T-helper 2 cell treated with Interferon-gamma antibody and Interleukin-4, amounts not matched to agents 5 μg/mL and 100 μg/mL, for 36 hours (primary cell): ENCODE measurements at regions not wholly inside any gene's neighbourhood (a gene's known extent, or its start where the extent isn't known, plus 50 kb on each side); places are given as distances from the start of the nearest gene placed in this dataset.

Experiments used
- DNase-seq: peaks from one replicate; pipeline ENCODE4 v3.0.0; 2021; ENCODE audit warnings: low spot score
- H3K27ac Mint-ChIP-seq: one replicate; pipeline ENCODE4 v1.8.0; 2021; ENCODE audit warnings: mild to moderate bottlenecking, mixed read lengths
- H3K27me3 Mint-ChIP-seq: one replicate; pipeline ENCODE4 v1.8.0; 2021; ENCODE audit warnings: low read depth, mixed read lengths
- H3K36me3 Mint-ChIP-seq: one replicate; pipeline ENCODE4 v1.8.0; 2021; ENCODE audit warnings: low read depth, mixed read lengths
- H3K4me1 Mint-ChIP-seq: one replicate; pipeline ENCODE4 v1.8.0; 2021; ENCODE audit warnings: low read depth, mixed read lengths
- H3K4me3 Mint-ChIP-seq: one replicate; pipeline ENCODE4 v1.8.0; 2022; ENCODE audit warnings: mild to moderate bottlenecking, moderate library complexity, mixed read lengths
- H3K9me3 Mint-ChIP-seq: one replicate; pipeline ENCODE4 v1.8.0; 2021; ENCODE audit warnings: mixed read lengths

DNA sequence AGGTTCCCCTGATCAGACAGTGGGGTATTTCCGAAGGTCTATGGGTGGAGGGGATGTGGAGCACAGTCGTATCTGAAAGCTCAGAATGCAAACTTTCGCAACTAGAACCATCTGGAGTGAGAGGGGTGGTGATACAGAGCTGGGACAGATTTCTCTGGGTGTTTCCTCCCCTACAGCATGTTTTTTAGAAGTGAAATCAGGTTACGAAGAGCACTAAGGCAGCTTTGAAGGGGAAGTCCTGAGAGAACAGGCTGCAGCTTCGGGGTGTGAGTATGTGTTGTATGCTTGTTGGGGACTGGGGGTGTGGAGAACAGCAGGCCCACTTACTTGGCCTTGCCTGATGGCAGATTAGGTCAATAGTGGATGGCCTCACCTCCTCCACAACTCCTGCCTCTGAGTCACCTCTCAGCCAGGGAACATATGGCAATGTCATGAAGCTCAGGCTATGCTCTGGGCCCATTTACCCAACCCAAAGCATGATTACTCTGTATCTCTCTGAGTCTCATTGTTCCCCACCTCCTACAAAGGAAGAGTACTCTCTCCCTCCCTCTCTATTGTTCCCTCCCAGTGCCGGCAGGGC, 107.2 kb upstream of the RASGRP1 start:
- Mint-ChIP-seq H3K36me3 (peaks cover 13% of the 10 kb centered on the region), H3K4me1 (peaks cover 64% of the 10 kb centered on the region), H3K4me3 (peak overlapping the region; percentile 63), H3K9me3 (peaks cover 3% of the 10 kb centered on the region), H3K27me3 (no peaks in the 10 kb centered on the region), H3K27ac (peak overlapping the region; percentile 89)
- peak; percentile 68 for DNase-seq

DNA sequence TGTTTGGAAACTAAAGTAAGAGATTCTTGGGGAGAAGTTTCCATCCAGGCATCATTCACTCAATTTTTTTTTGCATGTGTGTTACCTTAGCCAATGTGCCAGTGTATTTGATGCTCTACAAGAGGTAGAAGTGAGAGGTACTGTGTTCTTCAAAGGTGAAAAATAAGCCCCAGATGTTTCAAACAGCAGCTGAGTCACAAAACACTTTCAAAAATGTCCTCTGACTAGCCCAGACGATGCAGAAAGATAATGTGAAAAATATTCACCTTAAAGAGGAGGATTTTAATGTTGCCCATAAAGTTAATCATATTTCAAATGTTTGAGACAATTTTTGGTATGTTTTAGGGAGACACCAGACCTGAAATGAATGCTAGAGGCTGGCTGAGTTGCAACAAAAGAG, 107.7 kb upstream of the RASGRP1 start:
- Mint-ChIP-seq H3K9me3 (peaks cover 3% of the 10 kb centered on the region), H3K4me1 (peaks cover 60% of the 10 kb centered on the region), H3K36me3 (peaks cover 10% of the 10 kb centered on the region), H3K4me3 (peak overlapping the region; percentile 63), H3K27me3 (no peaks in the 10 kb centered on the region), H3K27ac (peak overlapping the region; percentile 89)
- DNase-seq: no peak

DNA sequence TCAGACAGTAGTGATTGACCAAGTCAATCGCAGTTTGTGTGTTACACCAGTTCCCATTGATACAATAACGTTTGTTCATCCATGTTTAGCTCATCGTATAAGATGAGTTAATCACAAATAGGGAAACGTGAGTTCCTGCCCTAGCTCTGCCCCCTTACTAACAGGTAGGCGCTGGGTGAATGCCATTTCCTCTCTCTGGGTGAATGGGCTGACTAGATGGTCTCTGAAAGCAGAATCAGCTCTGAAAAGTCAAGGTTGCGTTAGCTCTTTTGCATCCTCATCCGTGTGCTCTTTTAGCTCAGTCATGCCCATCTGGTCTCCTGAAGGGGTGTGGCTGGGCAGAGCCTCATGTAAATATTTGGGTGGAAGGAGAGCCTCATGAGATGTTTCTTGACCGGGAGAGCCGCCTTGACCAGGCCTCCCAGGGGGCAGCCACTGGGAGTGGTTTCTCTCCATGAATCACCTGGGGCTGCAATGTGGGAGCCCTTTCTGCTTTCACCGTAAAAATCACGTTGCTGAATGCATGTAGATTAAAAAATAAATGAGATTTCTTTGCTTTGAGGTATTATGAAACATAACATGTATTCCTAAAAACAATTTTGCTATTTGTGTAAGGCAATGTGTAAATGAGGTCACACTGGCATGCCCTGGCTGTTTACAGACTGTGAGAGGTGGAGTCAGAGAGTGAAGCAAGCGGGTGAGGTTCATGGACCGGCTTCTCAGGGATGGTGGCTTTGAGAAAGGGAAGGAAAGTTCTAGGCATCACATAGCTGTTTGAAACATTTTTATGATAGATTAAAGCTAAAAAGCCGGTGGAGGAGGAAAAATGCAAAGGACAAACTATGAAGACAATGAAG, 108.4 kb upstream of the RASGRP1 start:
- Mint-ChIP-seq H3K4me3 (peak overlapping the region; percentile 41), H3K27me3 (no peaks in the 10 kb centered on the region), H3K9me3 (no peaks in the 10 kb centered on the region), H3K27ac (peak overlapping the region; percentile 89), H3K36me3 (peaks cover 9% of the 10 kb centered on the region), H3K4me1 (peaks cover 58% of the 10 kb centered on the region)
- DNase-seq: no peak

DNA sequence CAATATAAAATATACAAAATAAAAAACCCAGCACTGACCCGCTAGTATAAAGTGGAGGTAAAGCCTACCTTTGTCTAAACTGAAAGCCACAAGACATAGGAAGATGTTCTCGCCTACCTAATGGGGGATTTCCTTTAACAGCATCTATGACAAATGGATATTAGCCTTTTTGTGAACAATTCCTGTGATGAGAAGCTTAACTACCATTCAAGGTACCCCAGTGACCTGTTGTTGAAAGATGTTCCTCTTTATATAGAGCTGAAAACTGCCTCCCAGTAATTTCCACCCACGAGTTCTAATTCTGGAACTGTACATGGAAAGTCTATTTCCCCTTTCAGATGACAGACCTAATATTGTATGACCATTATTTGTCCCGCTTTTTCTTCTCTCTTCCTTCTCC, 109.8 kb upstream of the RASGRP1 start:
- peaks cover 58% of the 10 kb centered on the region for H3K4me1 Mint-ChIP-seq

DNA sequence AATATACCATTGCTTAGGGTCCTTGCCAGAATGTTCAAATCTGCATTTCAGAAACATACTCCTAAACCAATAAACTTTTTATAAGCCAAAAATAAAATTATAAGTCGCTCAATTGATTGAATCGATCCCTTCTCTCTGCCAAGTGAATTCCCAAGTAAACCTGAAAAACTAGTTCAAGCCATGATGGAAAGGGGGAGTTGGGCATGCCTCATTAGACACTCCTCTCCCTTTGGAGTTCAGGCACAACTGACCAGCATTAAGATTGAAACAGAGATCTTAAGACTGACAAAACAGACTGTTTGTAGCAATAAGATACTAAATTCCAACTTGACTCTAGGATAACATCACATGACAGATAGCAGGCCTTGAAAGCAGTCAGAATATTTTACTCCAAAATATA, 113.7 kb upstream of the RASGRP1 start:
- peaks cover 6% of the 10 kb centered on the region for H3K36me3 Mint-ChIP-seq
- no peak overlapping the region for H3K27ac Mint-ChIP-seq
- no peaks in the 10 kb centered on the region for H3K27me3 Mint-ChIP-seq
- H3K4me1 Mint-ChIP-seq: peaks cover 31% of the 10 kb centered on the region
- DNase-seq: no peak
- no peaks in the 10 kb centered on the region for H3K9me3 Mint-ChIP-seq
- no peak overlapping the region for H3K4me3 Mint-ChIP-seq

More for the DNA sequence above, 109.8 kb upstream of the RASGRP1 start:
- DNase-seq: no peak
- Mint-ChIP-seq H3K36me3 (peaks cover 9% of the 10 kb centered on the region), H3K27me3 (no peaks in the 10 kb centered on the region), H3K4me3 (no peak overlapping the region), H3K27ac (no peak overlapping the region), H3K9me3 (no peaks in the 10 kb centered on the region)

DNA sequence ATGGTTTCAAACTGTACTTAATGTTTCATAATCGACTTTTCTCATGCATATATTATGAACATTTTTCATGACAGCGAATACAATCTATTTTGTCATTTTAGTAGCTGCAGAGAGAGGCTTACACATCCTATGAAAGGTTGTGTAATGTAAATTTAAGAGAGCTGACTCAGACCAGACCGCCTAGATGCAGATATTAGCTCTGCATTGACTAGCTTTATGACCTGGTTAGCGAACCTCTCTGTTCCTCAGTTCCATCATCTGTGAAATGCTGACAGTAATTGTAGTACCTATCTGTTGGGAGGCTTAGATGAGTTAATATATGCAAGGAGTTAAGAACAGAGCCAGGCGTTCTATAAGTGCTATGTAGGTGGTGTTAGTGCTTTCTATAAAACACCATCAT, 116.2 kb upstream of the RASGRP1 start:
- Mint-ChIP-seq H3K27me3 (no peaks in the 10 kb centered on the region), H3K36me3 (peaks cover 5% of the 10 kb centered on the region), H3K27ac (no peak overlapping the region), H3K9me3 (no peaks in the 10 kb centered on the region), H3K4me3 (no peak overlapping the region), H3K4me1 (peaks cover 44% of the 10 kb centered on the region)
- no peak for DNase-seq

DNA sequence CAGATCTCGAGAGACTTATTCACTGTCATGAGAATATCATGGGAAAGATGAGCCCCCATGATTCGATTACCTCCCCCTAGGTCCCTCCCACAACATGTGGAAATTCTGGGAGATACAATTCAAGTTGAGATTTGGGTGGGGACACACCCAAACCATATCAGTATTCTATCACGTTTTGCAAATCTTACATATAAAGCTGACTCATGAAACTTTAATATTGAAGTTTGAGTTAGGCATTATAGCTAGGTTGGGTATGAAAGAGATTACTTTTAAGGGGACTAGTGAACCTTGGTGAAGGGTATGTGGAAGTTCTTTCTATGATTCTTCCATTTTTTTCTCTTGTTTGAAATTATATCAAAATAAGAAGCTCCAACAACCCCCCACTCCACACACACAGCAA, 117.7 kb upstream of the RASGRP1 start:
- Mint-ChIP-seq H3K4me1 (peaks cover 56% of the 10 kb centered on the region), H3K36me3 (peaks cover 4% of the 10 kb centered on the region), H3K27me3 (no peaks in the 10 kb centered on the region), H3K4me3 (no peak overlapping the region), H3K9me3 (no peaks in the 10 kb centered on the region), H3K27ac (no peak overlapping the region)
- no peak for DNase-seq

DNA sequence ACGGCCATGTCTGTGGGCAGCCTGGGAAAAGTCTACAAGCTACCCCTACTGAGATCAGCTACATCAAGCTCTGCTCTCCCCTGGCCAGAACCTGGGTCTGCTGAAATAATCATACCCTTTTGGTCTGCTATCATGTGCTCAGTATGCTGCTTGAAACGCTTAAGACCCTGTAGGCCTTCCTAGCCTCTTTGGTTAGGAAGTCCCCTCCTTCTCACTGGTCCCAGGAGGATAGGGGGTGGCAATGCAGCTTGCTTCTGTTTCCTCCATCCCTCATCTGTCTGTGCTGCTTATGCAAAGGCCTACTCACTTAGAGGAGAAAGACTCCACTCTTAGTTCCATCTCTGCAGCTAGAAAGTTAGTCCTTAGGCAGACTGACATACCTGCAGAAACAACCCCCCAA, 118.2 kb upstream of the RASGRP1 start:
- Mint-ChIP-seq H3K27me3 (no peaks in the 10 kb centered on the region), H3K9me3 (no peaks in the 10 kb centered on the region), H3K36me3 (peaks cover under 1% of the 10 kb centered on the region), H3K27ac (peak overlapping the region; percentile 95), H3K4me1 (peaks cover 58% of the 10 kb centered on the region), H3K4me3 (no peak overlapping the region)
- no peak for DNase-seq

DNA sequence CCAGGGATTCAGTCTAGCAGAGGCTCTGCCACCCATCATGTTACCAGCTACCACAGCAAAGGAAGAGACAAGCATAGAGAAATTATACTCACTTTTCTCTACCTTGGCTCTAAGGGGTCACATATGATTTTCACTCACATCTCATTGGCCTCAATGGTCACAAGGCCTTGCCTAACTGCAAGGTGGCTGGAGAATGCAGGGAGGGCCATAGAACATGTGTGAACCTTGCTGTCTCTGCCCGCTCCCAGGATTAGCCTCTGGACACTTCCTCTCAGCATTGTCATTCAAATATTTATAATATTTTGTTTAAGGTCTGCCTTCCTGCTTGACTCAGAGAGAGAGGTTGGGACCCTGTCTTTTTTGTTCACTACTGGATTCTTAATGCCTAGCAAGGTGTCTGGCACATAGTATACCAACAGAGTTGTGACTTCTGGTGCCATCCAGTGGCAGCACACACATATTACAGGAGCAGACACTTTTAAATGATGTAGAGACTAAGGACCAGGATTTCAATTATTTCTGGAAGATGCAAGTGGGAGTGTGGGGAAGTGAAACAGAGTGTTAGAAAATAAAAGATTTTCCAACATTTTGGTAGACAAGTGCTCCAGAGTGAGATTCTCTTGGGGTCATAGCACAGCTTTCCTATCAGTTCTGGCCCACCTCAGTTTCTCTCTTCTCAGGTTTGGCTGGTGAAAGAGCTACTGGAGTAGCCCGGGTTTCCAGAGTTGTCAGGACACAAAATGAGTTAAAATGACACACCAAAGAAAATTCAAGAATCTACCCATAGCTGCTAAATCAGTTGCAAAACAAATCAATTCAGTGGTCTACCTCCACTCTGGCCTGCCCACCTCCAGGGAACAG, 119.0 kb upstream of the RASGRP1 start:
- Mint-ChIP-seq H3K4me3 (peak overlapping the region; percentile 69), H3K36me3 (no peaks in the 10 kb centered on the region), H3K4me1 (peaks cover 65% of the 10 kb centered on the region)

DNA sequence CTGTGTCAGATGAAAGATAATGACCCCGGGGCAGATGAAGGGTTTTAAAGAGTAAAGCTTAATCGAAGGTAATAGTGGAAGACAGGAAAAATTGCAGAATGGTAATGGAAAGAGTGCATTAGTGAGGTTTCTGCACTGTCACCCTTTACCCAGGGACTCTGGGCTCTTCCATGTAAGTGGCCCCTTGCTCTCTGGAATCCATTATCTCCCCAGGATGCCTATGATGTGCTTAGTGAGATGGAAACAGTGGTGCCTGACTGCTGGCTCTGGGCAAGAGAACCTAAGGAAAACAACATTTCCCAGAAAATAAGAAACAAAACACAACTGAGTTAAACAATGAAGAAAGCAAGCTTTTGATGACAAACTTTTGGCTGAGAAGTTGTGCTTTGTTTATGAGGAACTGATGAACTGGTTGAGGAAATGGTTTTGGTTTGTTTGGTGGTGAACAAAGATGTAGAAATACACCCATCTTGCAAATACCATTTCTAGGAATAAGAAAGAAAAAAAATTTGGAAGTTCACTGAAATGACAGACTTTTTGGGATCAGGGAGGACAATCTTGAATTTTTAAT, 119.9 kb upstream of the RASGRP1 start:
- peaks cover 68% of the 10 kb centered on the region for H3K4me1 Mint-ChIP-seq

More for the DNA sequence above, 119.0 kb upstream of the RASGRP1 start:
- DNase-seq: peak; percentile 59
- Mint-ChIP-seq H3K9me3 (no peaks in the 10 kb centered on the region), H3K27me3 (no peaks in the 10 kb centered on the region), H3K27ac (peak overlapping the region; percentile 95)

DNA sequence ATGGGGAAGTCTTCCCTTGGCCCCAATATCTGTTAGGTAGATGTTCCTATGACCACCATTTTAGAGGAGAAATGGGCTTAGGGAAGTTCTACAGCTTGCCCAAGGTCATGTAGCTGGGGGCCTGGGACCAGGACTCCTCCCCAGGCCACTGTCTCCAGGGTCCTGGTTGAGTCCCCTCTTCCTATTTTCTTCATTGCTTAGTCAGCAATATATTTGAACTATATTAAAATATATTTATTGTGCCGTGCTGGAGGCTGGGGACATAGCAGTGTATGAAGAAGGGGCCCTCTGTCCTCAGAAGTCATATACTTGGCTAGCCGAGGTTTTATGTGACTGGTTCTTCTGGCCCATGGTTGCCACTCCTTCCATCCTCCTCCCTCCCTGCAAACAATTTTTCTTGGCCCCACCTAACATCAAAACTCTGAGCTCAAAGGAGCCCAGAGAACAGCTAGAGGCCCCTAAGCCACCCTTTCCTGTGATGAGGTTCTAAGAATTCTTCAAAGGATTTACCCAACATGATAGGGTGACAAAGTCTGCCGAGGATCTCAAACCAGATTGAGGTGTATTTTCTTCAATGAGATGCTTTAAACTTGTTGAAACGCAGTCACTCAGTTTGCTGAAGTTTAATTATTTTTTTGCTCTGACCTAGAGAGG, 121.2 kb upstream of the RASGRP1 start:
- DNase-seq: no peak
- no peaks in the 10 kb centered on the region for H3K27me3 Mint-ChIP-seq
- H3K4me3 Mint-ChIP-seq: peak overlapping the region; percentile 69
- H3K27ac Mint-ChIP-seq: peak overlapping the region; percentile 92
- no peaks in the 10 kb centered on the region for H3K36me3 Mint-ChIP-seq
- H3K4me1 Mint-ChIP-seq: peaks cover 80% of the 10 kb centered on the region
- no peaks in the 10 kb centered on the region for H3K9me3 Mint-ChIP-seq

More for the DNA sequence above, 119.9 kb upstream of the RASGRP1 start:
- Mint-ChIP-seq H3K27ac (peak overlapping the region; percentile 95), H3K4me3 (peak overlapping the region; percentile 69), H3K9me3 (no peaks in the 10 kb centered on the region), H3K36me3 (no peaks in the 10 kb centered on the region), H3K27me3 (no peaks in the 10 kb centered on the region)
- DNase-seq: no peak

DNA sequence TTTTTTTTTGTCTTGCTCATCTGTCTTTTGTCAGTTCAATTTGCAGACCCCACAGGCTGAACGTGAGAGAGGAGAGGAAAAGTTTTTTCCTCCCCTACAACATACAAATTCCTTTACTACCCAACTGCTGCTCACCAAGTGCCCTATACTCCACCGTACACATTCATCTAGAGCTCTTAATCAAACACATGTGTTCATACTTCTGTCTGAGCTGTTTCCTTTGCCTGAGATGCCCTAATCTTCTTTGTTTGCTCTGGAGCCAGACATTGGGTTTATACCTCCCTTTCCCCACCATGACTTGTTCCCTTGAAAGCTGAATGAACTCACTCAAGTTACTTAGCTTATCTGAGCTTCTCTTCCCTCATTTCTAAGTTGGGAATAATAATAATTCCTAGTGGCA, 122.7 kb upstream of the RASGRP1 start:
- no peaks in the 10 kb centered on the region for H3K36me3 Mint-ChIP-seq
- DNase-seq: no peak
- H3K9me3 Mint-ChIP-seq: no peaks in the 10 kb centered on the region
- H3K27ac Mint-ChIP-seq: peak overlapping the region; percentile 89
- peaks cover 84% of the 10 kb centered on the region for H3K4me1 Mint-ChIP-seq
- H3K4me3 Mint-ChIP-seq: peak overlapping the region; percentile 71
- no peaks in the 10 kb centered on the region for H3K27me3 Mint-ChIP-seq

DNA sequence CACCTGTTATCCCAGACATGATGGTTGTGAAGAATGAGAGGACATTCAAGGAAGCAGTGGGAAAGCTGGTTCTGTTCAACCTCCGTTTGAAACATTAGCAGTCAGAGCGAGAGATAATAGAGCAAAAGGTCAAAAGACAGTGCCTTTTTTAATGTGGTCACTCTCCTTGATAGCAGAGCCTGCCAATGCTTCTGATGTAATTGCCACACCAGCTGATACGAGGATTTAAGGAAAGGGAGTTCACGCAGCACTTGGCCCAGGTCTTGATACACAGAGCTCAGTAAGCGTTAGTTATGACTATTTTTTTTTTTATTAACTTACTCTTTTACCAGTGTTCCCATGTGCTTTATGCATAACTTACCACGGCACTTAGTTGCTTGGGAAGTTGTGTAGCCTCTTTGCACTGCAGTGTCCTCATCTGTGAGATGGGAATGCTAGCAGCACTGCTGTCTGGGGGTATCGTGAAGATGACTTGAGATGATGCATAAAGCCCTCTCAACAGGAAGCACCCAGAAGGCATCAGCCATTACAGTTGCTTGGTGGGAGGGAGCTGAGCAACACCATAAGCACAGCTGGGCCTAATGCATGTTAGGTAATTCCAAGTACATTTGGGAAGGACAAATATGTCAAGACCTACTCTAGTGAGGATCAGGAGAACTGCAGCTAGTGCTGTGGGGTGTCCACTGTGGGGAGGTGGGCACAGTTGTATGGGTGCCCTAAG, 123.3 kb upstream of the RASGRP1 start:
- peaks cover 82% of the 10 kb centered on the region for H3K4me1 Mint-ChIP-seq
- H3K27me3 Mint-ChIP-seq: no peaks in the 10 kb centered on the region
- H3K4me3 Mint-ChIP-seq: peak overlapping the region; percentile 71
- H3K36me3 Mint-ChIP-seq: no peaks in the 10 kb centered on the region
- peak overlapping the region; percentile 89 for H3K27ac Mint-ChIP-seq
- no peak for DNase-seq
- no peaks in the 10 kb centered on the region for H3K9me3 Mint-ChIP-seq
